H1 (cell line): ENCODE measurements at regions not wholly inside any gene's neighbourhood (a gene's known extent, or its start where the extent isn't known, plus 50 kb on each side); places are given as distances from the start of the nearest gene placed in this dataset.

ENCODE experiments used
- CTCF ChIA-PET: fragments of 300-600 bp; sonication (Branson Sonifier 250); formaldehyde crosslinking; loops from one replicate; lab custom pipeline; 2021; ENCODE audit not compliant: partially characterized antibody; lab: Charles Lee
- POLR2A ChIA-PET: fragments of 300-600 bp; sonication (Branson Sonifier 250); formaldehyde crosslinking; loops from one replicate; lab custom pipeline; 2021; ENCODE audit warnings: inconsistent platforms; ENCODE audit not compliant: partially characterized antibody; lab: Charles Lee
- DNase-seq, 2 experiments: peaks; one replicate each; pipeline versions ENCODE4 v3.0.0 to v3.0.0-alpha.2; 2010 to 2022; ENCODE audit warnings: low spot score in 2 of 2, low read depth in 1 of 2, mixed read lengths in 1 of 2
- FAIRE-seq: peaks from 2 replicates; lab custom pipeline; 2011; peaks lifted over from hg19 to GRCh38; lab: Jason Lieb, UNC
- H2AFZ ChIP-seq: 2 replicates; pipeline ENCODE4 v1.8.1; 2012; ENCODE audit warnings: low read length, inconsistent platforms
- H2AK5ac ChIP-seq: 2 replicates; pipeline ENCODE4 v1.6.1; 2013; ENCODE audit warnings: low read depth, low read length
- H2BK120ac ChIP-seq: replicated peaks from 2 replicates; pipeline ENCODE3; 2013; ENCODE audit warnings: low read depth, low read length, inconsistent platforms
- H2BK12ac ChIP-seq: 2 replicates; pipeline ENCODE4 v1.6.1; 2013; ENCODE audit warnings: low read depth, low read length
- H2BK15ac ChIP-seq: 2 replicates; pipeline ENCODE4 v1.6.1; 2013; ENCODE audit warnings: low read length
- H2BK20ac ChIP-seq: 2 replicates; pipeline ENCODE4 v1.6.1; 2013; ENCODE audit warnings: low read length
- H2BK5ac ChIP-seq: 2 replicates; pipeline ENCODE4 v1.6.1; 2013; ENCODE audit warnings: low read depth, low read length
- H3K14ac ChIP-seq: 2 replicates; pipeline ENCODE4 v1.6.1; 2013; ENCODE audit warnings: inconsistent platforms; ENCODE audit not compliant: insufficient read length
- H3K18ac ChIP-seq: 2 replicates; pipeline ENCODE4 v1.6.1; 2013; ENCODE audit warnings: low read length; ENCODE audit errors: extremely low read depth
- H3K23ac ChIP-seq: 2 replicates; pipeline ENCODE4 v1.6.1; 2013; ENCODE audit warnings: inconsistent platforms; ENCODE audit not compliant: insufficient read length
- H3K23me2 ChIP-seq: 2 replicates; pipeline ENCODE4 v1.6.1; 2013; ENCODE audit warnings: low read depth, low read length
- H3K27ac ChIP-seq: 2 replicates; pipeline ENCODE4 v1.6.1; 2011; ENCODE audit warnings: low read depth, low read length, inconsistent platforms
- H3K27me3 ChIP-seq, 4 experiments: replicated peaks in 1 of 4; 1 replicate in 1 of 4; 2 replicates in 3 of 4; pipeline versions ENCODE4 v1.6.1 to v1.8.1; 2011 to 2013; ENCODE audit warnings: low read length in 3 of 4, mild to moderate bottlenecking in 3 of 4, inconsistent platforms in 2 of 4, mixed read lengths in 2 of 4, moderate library complexity in 1 of 4; ENCODE audit not compliant: control insufficient read depth in 3 of 4, insufficient read depth in 3 of 4; ENCODE audit errors: extremely low read depth in 1 of 4
- H3K36me3 ChIP-seq, 4 experiments: 2 replicates each; pipeline versions ENCODE4 v1.6.1 to v1.8.1; 2011 to 2013; ENCODE audit warnings: mild to moderate bottlenecking in 4 of 4, low read length in 3 of 4, moderate library complexity in 2 of 4, control low read depth in 1 of 4, inconsistent platforms in 1 of 4; ENCODE audit not compliant: insufficient read depth in 4 of 4, control insufficient read depth in 2 of 4
- H3K4ac ChIP-seq: replicated peaks from 2 replicates; pipeline ENCODE3; 2013; ENCODE audit warnings: low read length, low read depth, mixed read lengths, inconsistent platforms; ENCODE audit not compliant: insufficient read length
- H3K4me1 ChIP-seq, 4 experiments: replicated peaks in 1 of 4; 1 replicate in 1 of 4; 2 replicates in 3 of 4; pipeline versions ENCODE4 v1.6.1 to v1.8.1; 2011 to 2013; ENCODE audit warnings: low read length in 3 of 4, inconsistent platforms in 2 of 4, mixed read lengths in 1 of 4; ENCODE audit not compliant: insufficient read depth in 4 of 4, control insufficient read depth in 3 of 4
- H3K4me2 ChIP-seq, 2 experiments: 2 replicates each; pipeline versions ENCODE4 v1.6.1 to v1.8.1; 2011 to 2013; ENCODE audit warnings: low read depth in 2 of 2, low read length in 2 of 2, control low read depth in 1 of 2, inconsistent platforms in 1 of 2, mild to moderate bottlenecking in 1 of 2; ENCODE audit not compliant: insufficient read depth in 1 of 2
- H3K4me3 ChIP-seq, 4 experiments: fragments of 200-600, 300-600 bp in 1 of 4; sonication (generic), shearing (Covaris generic), sonication (Bioruptor Twin) in 1 of 4; 2 replicates each; pipeline versions ENCODE4 v1.5.1 to v1.8.1; 2011 to 2016; ENCODE audit warnings: low read length in 4 of 4, low read depth in 3 of 4, control low read depth in 2 of 4, inconsistent platforms in 2 of 4, mild to moderate bottlenecking in 2 of 4, mixed read lengths in 1 of 4, moderate library complexity in 1 of 4; ENCODE audit not compliant: insufficient read depth in 2 of 4; ENCODE audit errors: extremely low read depth in 1 of 4
- H3K56ac ChIP-seq: replicated peaks from 2 replicates; pipeline ENCODE3; 2013; ENCODE audit warnings: low read depth, mild to moderate bottlenecking, mixed read lengths, low read length, inconsistent platforms; ENCODE audit not compliant: insufficient read length
- H3K79me1 ChIP-seq: 2 replicates; pipeline ENCODE4 v1.6.1; 2013; ENCODE audit warnings: low read depth, low read length, control low read depth
- H3K79me2 ChIP-seq, 2 experiments: 2 replicates each; pipeline versions ENCODE4 v1.6.1 to v1.8.1; 2012 to 2013; ENCODE audit warnings: low read length in 2 of 2, mild to moderate bottlenecking in 2 of 2, inconsistent platforms in 1 of 2; ENCODE audit not compliant: insufficient read depth in 2 of 2, control insufficient read depth in 1 of 2
- H3K9ac ChIP-seq, 4 experiments: replicated peaks in 1 of 4; 1 replicate in 1 of 4; 2 replicates in 3 of 4; pipeline versions ENCODE4 v1.6.1 to v1.8.1; 2011 to 2013; ENCODE audit warnings: low read depth in 3 of 4, low read length in 3 of 4, control low read depth in 2 of 4, mild to moderate bottlenecking in 2 of 4, moderate library complexity in 2 of 4, inconsistent platforms in 1 of 4; ENCODE audit errors: extremely low read depth in 1 of 4
- H3K9me3 ChIP-seq, 2 experiments: 2 replicates each; pipeline versions ENCODE4 v1.6.1 to v1.8.1; 2012 to 2013; ENCODE audit warnings: mild to moderate bottlenecking in 2 of 2, moderate library complexity in 2 of 2, control low read depth in 1 of 2, inconsistent platforms in 1 of 2, low read depth in 1 of 2, low read length in 1 of 2, mixed read lengths in 1 of 2; ENCODE audit not compliant: insufficient read depth in 2 of 2
- H4K20me1 ChIP-seq, 2 experiments: replicated peaks in 1 of 2; 2 replicates each; pipeline versions ENCODE3 to v1.8.1; 2011 to 2013; ENCODE audit warnings: inconsistent platforms in 2 of 2, low read length in 2 of 2, mild to moderate bottlenecking in 1 of 2; ENCODE audit not compliant: insufficient read depth in 2 of 2, control insufficient read depth in 1 of 2
- H4K5ac ChIP-seq: 2 replicates; pipeline ENCODE4 v1.6.1; 2013; ENCODE audit warnings: low read length, low read depth, mixed read lengths, inconsistent platforms; ENCODE audit not compliant: insufficient read length
- H4K8ac ChIP-seq: 2 replicates; pipeline ENCODE4 v1.8.0; 2013; ENCODE audit warnings: mild to moderate bottlenecking, moderate library complexity, low read length, inconsistent platforms; ENCODE audit not compliant: insufficient read depth; ENCODE audit errors: extremely low read depth
- H4K91ac ChIP-seq: replicated peaks from 2 replicates; pipeline ENCODE3; 2013; ENCODE audit warnings: low read length, mixed read lengths, inconsistent platforms; ENCODE audit not compliant: insufficient read length
- JUN ChIP-seq: IDR thresholded peaks from 2 replicates; pipeline ENCODE4 v1.6.1; 2011; ENCODE audit warnings: low read depth, mild to moderate bottlenecking, improper control_type of control experiment, low read length
- NRF1 ChIP-seq: IDR thresholded peaks from 2 replicates; pipeline ENCODE4 v1.6.1; 2011; ENCODE audit warnings: mild to moderate bottlenecking, low read depth, low read length, improper control_type of control experiment
- POLR2AphosphoS5 ChIP-seq: IDR thresholded peaks from 2 replicates; pipeline ENCODE4 v1.6.1; 2011; ENCODE audit warnings: low read depth, low read length
- RAD21 ChIP-seq, 2 experiments: IDR thresholded peaks in 1 of 2; conservative IDR thresholded peaks in 1 of 2; 2 replicates each; pipeline ENCODE4 v1.6.1; 2011; ENCODE audit warnings: low read depth in 2 of 2, low read length in 2 of 2, improper control_type of control experiment in 1 of 2, inconsistent platforms in 1 of 2, mild to moderate bottlenecking in 1 of 2, moderate library complexity in 1 of 2
- RBBP5 ChIP-seq: IDR thresholded peaks from 2 replicates; pipeline ENCODE4 v1.7.1; 2012; ENCODE audit warnings: low read depth, mild to moderate bottlenecking, inconsistent platforms, low read length, moderate library complexity, borderline replicate concordance
- WGBS, 2 experiments: shearing (Covaris generic) in 1 of 2; methylation state at CpG; one replicate each; pipeline versions ENCODE4 v1.1.6 to v1.1.7; 2013 to 2015; ENCODE audit warnings: low lambda C conversion rate in 2 of 2, mixed read lengths in 2 of 2, inconsistent platforms in 1 of 2, low coverage in 1 of 2, missing lambda C conversion rate in 1 of 2; ENCODE audit not compliant: insufficient replicate concordance in 2 of 2, insufficient coverage in 1 of 2, insufficient read length in 1 of 2; ENCODE audit errors: extremely low coverage in 1 of 2, missing lambda C conversion rate in 1 of 2; 5-methylcytosine and 5-hydroxymethylcytosine counted together
- TF ChIP-seq, protein P1 (sequence below), 3 experiments: IDR thresholded peaks; 1 replicate in 2 of 3; 2 replicates in 1 of 3; pipeline versions ENCODE4 v1.5.1 to v1.6.1; 2011; ENCODE audit warnings: low read length in 3 of 3, mild to moderate bottlenecking in 3 of 3, inconsistent platforms in 2 of 3, low read depth in 1 of 3, moderate library complexity in 1 of 3; ENCODE audit not compliant: insufficient read depth in 1 of 3; ENCODE audit errors: control extremely low read depth in 1 of 3
- TF ChIP-seq, protein P2 (sequence below): IDR thresholded peaks from 2 replicates; pipeline ENCODE4 v1.6.1; 2012; ENCODE audit warnings: inconsistent platforms

DNA sequence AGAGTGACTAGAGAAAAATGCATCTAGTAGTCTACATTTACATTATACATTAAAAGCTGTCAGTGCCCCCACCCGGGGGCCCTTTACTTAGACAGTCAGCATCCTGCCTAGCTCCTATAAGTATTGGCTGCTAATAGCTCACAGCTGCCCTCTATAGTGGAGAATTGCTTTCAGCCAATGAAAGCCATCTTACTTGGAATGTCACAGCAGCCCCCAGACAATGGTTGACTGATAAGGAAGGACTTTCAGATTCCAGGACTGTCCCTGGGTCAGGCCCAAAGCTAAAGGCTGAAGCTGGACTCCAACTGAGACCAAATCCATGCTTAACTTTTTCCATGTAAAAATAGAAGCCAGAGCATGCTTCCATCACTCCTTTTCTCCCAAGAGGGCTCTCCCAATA lies 196.9 kb downstream of the ANKRD50 start:
- H2BK5ac ChIP-seq: no peak overlapping the region
- no peaks in the 10 kb centered on the region for H3K4me1 ChIP-seq
- WGBS, 2 experiments: 92% methylated on average over 1 of the region's 1 CpG; no CpG with 5 or more reads in 1 of the 2 experiments
- H4K91ac ChIP-seq: no peak overlapping the region
- TF ChIP-seq NRF1 (no peak), RAD21 (IDR thresholded peaks at IDR 0.05 in 1 of 2, conservative IDR thresholded peaks at IDR 0.05 in 1 of 2; ENCODE audit: low read depth in 2 of 2, low read length in 2 of 2) (peak; percentile 2 to 37; a peak in 2 of 4 replicates), RBBP5 (no peak), JUN (no peak), POLR2AphosphoS5 (no peak)
- TF ChIP-seq, protein P1, sequence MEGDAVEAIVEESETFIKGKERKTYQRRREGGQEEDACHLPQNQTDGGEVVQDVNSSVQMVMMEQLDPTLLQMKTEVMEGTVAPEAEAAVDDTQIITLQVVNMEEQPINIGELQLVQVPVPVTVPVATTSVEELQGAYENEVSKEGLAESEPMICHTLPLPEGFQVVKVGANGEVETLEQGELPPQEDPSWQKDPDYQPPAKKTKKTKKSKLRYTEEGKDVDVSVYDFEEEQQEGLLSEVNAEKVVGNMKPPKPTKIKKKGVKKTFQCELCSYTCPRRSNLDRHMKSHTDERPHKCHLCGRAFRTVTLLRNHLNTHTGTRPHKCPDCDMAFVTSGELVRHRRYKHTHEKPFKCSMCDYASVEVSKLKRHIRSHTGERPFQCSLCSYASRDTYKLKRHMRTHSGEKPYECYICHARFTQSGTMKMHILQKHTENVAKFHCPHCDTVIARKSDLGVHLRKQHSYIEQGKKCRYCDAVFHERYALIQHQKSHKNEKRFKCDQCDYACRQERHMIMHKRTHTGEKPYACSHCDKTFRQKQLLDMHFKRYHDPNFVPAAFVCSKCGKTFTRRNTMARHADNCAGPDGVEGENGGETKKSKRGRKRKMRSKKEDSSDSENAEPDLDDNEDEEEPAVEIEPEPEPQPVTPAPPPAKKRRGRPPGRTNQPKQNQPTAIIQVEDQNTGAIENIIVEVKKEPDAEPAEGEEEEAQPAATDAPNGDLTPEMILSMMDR (IDR thresholded peaks at IDR 0.05; ENCODE audit: control extremely low read depth in 1 of 3, insufficient read depth in 1 of 3, low read depth in 1 of 3, low read length in 3 of 3): 0 out of 4 replicates have a peak, but pooled peaks of 1 of the 3 experiments have one; percentile 4
- TF ChIP-seq, protein P2, sequence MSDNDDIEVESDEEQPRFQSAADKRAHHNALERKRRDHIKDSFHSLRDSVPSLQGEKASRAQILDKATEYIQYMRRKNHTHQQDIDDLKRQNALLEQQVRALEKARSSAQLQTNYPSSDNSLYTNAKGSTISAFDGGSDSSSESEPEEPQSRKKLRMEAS: no peak
- H2AK5ac ChIP-seq: no peak overlapping the region
- H2AFZ ChIP-seq: peak overlapping the region; percentile 81
- no peak overlapping the region for H3K23ac ChIP-seq
- no peaks in the 10 kb centered on the region for H3K23me2 ChIP-seq
- no peak overlapping the region for H2BK12ac ChIP-seq
- H4K8ac ChIP-seq: no peak overlapping the region
- CTCF ChIA-PET: interaction anchor here (0.6 to 1.4 kb wide), 7 partner anchors 11 to 181 kb away, joined by 3 to 5 read pairs (median 3); no protein-coding TSS in a partner anchor
- H3K4me3 ChIP-seq: no peak overlapping the region
- H3K9me3 ChIP-seq: no peaks in the 10 kb centered on the region
- no peaks in the 10 kb centered on the region for H3K79me1 ChIP-seq
- no peak overlapping the region for H4K5ac ChIP-seq
- H3K56ac ChIP-seq: no peak overlapping the region
- no peak overlapping the region for H2BK15ac ChIP-seq
- H4K20me1 ChIP-seq: no peaks in the 10 kb centered on the region
- H3K4me2 ChIP-seq: no peak overlapping the region
- H3K18ac ChIP-seq: no peak overlapping the region
- no peak overlapping the region for H3K14ac ChIP-seq
- H3K27ac ChIP-seq: no peak overlapping the region
- H2BK20ac ChIP-seq: no peak overlapping the region
- no peak overlapping the region for H2BK120ac ChIP-seq
- DNase-seq: no peak
- no peaks in the 10 kb centered on the region for H3K79me2 ChIP-seq
- H3K27me3 ChIP-seq: no peaks in the 10 kb centered on the region
- H3K9ac ChIP-seq: no peak overlapping the region
- H3K4ac ChIP-seq: no peak overlapping the region
- H3K36me3 ChIP-seq: no peaks in the 10 kb centered on the region
- FAIRE-seq: no peak
- POLR2A ChIA-PET: no interaction called here
